Naive thymus-derived CD4-positive, alpha-beta T cell (primary cell): ENCODE measurements at regions not wholly inside any gene's neighbourhood (a gene's known extent, or its start where the extent isn't known, plus 50 kb on each side); places are given as distances from the start of the nearest gene placed in this dataset.

Experiments
- ATAC-seq: fragments of 150-1000 bp; cut with Tn5 transposase; 2 replicates; pipeline ENCODE4 v1.10.0; 2021; ENCODE audit warnings: mild to moderate bottlenecking, moderate library complexity
- CTCF ChIA-PET: fragments of 350-600 bp; sonication (Branson Sonifier 250); formaldehyde crosslinking; loops from one replicate; lab custom pipeline; 2021; ENCODE audit warnings: antibody characterized with exemption; lab: Charles Lee
- POLR2A ChIA-PET: fragments of 350-600 bp; sonication (Branson Sonifier 250); formaldehyde crosslinking; loops from one replicate; lab custom pipeline; 2021; ENCODE audit warnings: antibody characterized with exemption, inconsistent platforms; lab: Charles Lee
- DNase-seq, 9 donors: peaks; one replicate each; pipeline versions ENCODE4 v3.0.0 to v3.0.0-alpha.2; 2020 to 2022; ENCODE audit warnings: mixed read lengths in 1 of 9
- H3K27ac ChIP-seq: one replicate; pipeline ENCODE4 v1.7.0; 2013; ENCODE audit warnings: mild to moderate bottlenecking, low read depth, low read length, moderate library complexity
- H3K27me3 ChIP-seq, 2 donors: one replicate each; pipeline ENCODE4 v1.7.0; 2013; ENCODE audit warnings: low read length in 2 of 2, mild to moderate bottlenecking in 2 of 2, moderate library complexity in 2 of 2; ENCODE audit not compliant: control insufficient read depth in 2 of 2, insufficient read depth in 2 of 2
- H3K36me3 ChIP-seq, 3 experiments: 1 replicate in 2 of 3; 2 replicates in 1 of 3; pipeline ENCODE4 v1.7.0; 2013; ENCODE audit warnings: low read length in 3 of 3, mild to moderate bottlenecking in 3 of 3, moderate library complexity in 1 of 3; ENCODE audit not compliant: insufficient read depth in 3 of 3, control insufficient read depth in 2 of 3
- H3K4me1 ChIP-seq, 2 donors: one replicate each; pipeline ENCODE4 v1.7.0; 2013; ENCODE audit warnings: low read length in 2 of 2, mild to moderate bottlenecking in 2 of 2, moderate library complexity in 1 of 2; ENCODE audit not compliant: control insufficient read depth in 2 of 2, insufficient read depth in 2 of 2
- H3K4me3 ChIP-seq: 2 replicates; pipeline ENCODE4 v1.7.0; 2013; ENCODE audit warnings: mild to moderate bottlenecking, low read length
- H3K9me3 ChIP-seq, 3 experiments: 1 replicate in 2 of 3; 2 replicates in 1 of 3; pipeline ENCODE4 v1.7.0; 2013; ENCODE audit warnings: low read length in 3 of 3; ENCODE audit not compliant: control insufficient read depth in 2 of 3
- H3K27ac Mint-ChIP-seq, 9 donors: one replicate each; pipeline ENCODE4 v1.8.0; 2020 to 2022; ENCODE audit warnings: mixed read lengths in 9 of 9, mild to moderate bottlenecking in 8 of 9, moderate library complexity in 5 of 9, inconsistent platforms in 2 of 9
- H3K27me3 Mint-ChIP-seq, 5 donors: one replicate each; pipeline ENCODE4 v1.8.0; 2021 to 2022; ENCODE audit warnings: mixed read lengths in 5 of 5, mild to moderate bottlenecking in 1 of 5
- H3K36me3 Mint-ChIP-seq, 5 donors: one replicate each; pipeline ENCODE4 v1.8.0; 2020 to 2022; ENCODE audit warnings: mixed read lengths in 5 of 5, mild to moderate bottlenecking in 3 of 5, inconsistent platforms in 1 of 5
- H3K4me1 Mint-ChIP-seq, 7 donors: one replicate each; pipeline ENCODE4 v1.8.0; 2020 to 2022; ENCODE audit warnings: mixed read lengths in 7 of 7, mild to moderate bottlenecking in 3 of 7, inconsistent platforms in 1 of 7
- H3K4me3 Mint-ChIP-seq, 10 donors: one replicate each; pipeline ENCODE4 v1.8.0; 2020 to 2022; ENCODE audit warnings: mild to moderate bottlenecking in 10 of 10, mixed read lengths in 10 of 10, moderate library complexity in 6 of 10, inconsistent platforms in 2 of 10
- H3K9me3 Mint-ChIP-seq, 11 donors: one replicate each; pipeline ENCODE4 v1.8.0; 2020 to 2022; ENCODE audit warnings: mixed read lengths in 11 of 11, mild to moderate bottlenecking in 4 of 11, inconsistent platforms in 1 of 11, moderate library complexity in 1 of 11
- intact Hi-C, 2 donors: fragments of 100-400 bp; cut with micrococcal nuclease; formaldehyde crosslinking; loops; one replicate each; pipeline ENCODE4 v1.15.1; 2023

- no peak for DNase-seq
- no peaks in the 10 kb centered on the region for H3K27me3 ChIP-seq
- intact Hi-C loops, result no loop called here
- Mint-ChIP-seq H3K4me3 (no peak overlapping the region), H3K36me3 (no peaks in the 10 kb centered on the region), H3K4me1 (peaks cover 0 to 9% (median 7%) of the 10 kb centered on the region in 7 donors), H3K9me3 (no peaks in the 10 kb centered on the region), H3K27ac (no peak overlapping the region), H3K27me3 (no peaks in the 10 kb centered on the region)
- CTCF ChIA-PET, result no interaction called here
- H3K4me1 ChIP-seq, result peaks cover 0 to 5% of the 10 kb centered on the region in 2 donors
- POLR2A ChIA-PET, result no interaction called here
- H3K27ac ChIP-seq, result no peak overlapping the region
- H3K9me3 ChIP-seq, result no peaks in the 10 kb centered on the region
- H3K36me3 ChIP-seq, result no peaks in the 10 kb centered on the region
- no peak for ATAC-seq
- H3K4me3 ChIP-seq, result no peak overlapping the region
Observed at GRCh38 chr18:64202863-64203262, 54.0 kb upstream of the LINC00305 start.

GRCh38 chr18:64202210-64202836 is 53.4 kb upstream of the LINC00305 start:
- Mint-ChIP-seq H3K4me3 (no peak overlapping the region), H3K9me3 (no peaks in the 10 kb centered on the region), H3K4me1 (peaks cover 0 to 3% (median 2%) of the 10 kb centered on the region in 7 donors), H3K27me3 (no peaks in the 10 kb centered on the region), H3K27ac (no peak overlapping the region), H3K36me3 (no peaks in the 10 kb centered on the region)
- H3K27ac ChIP-seq, result no peak overlapping the region
- ATAC-seq, result no peak
- intact Hi-C loops, result no loop called here
- H3K27me3 ChIP-seq, result no peaks in the 10 kb centered on the region
- no peak for DNase-seq
- ChIA-PET POLR2A (no interaction called here), CTCF (no interaction called here)
- no peaks in the 10 kb centered on the region for H3K36me3 ChIP-seq
- H3K4me1 ChIP-seq, result no peaks in the 10 kb centered on the region
- no peak overlapping the region for H3K4me3 ChIP-seq
- no peaks in the 10 kb centered on the region for H3K9me3 ChIP-seq

- ChIA-PET CTCF (no interaction called here), POLR2A (no interaction called here)
- no peaks in the 10 kb centered on the region for H3K36me3 Mint-ChIP-seq
- no peaks in the 10 kb centered on the region for H3K4me1 Mint-ChIP-seq
- no peak overlapping the region for H3K27ac Mint-ChIP-seq
- no peak overlapping the region for H3K27ac ChIP-seq
- no peaks in the 10 kb centered on the region for H3K9me3 ChIP-seq
- ATAC-seq (no peak), DNase-seq (no peak)
- no peak overlapping the region for H3K4me3 Mint-ChIP-seq
- H3K27me3 Mint-ChIP-seq, result no peaks in the 10 kb centered on the region
- H3K4me3 ChIP-seq, result no peak overlapping the region
- H3K27me3 ChIP-seq, result no peaks in the 10 kb centered on the region
- intact Hi-C loops, result no loop called here
- H3K4me1 ChIP-seq, result no peaks in the 10 kb centered on the region
- H3K36me3 ChIP-seq, result no peaks in the 10 kb centered on the region
- no peaks in the 10 kb centered on the region for H3K9me3 Mint-ChIP-seq
Observed at GRCh38 chr18:64201781-64202180, 52.9 kb upstream of the LINC00305 start.

GRCh38 chr18:64199581-64199980 is 50.7 kb upstream of the LINC00305 start:
- Histone ChIP-seq H3K4me3 (no peak overlapping the region), H3K9me3 (no peaks in the 10 kb centered on the region), H3K27ac (no peak overlapping the region), H3K27me3 (no peaks in the 10 kb centered on the region), H3K36me3 (no peaks in the 10 kb centered on the region), H3K4me1 (no peaks in the 10 kb centered on the region)
- Mint-ChIP-seq H3K27ac (no peak overlapping the region), H3K36me3 (no peaks in the 10 kb centered on the region), H3K4me3 (no peak overlapping the region), H3K27me3 (peaks cover 0 to 8% (median 0%) of the 10 kb centered on the region in 5 donors), H3K9me3 (no peaks in the 10 kb centered on the region), H3K4me1 (no peaks in the 10 kb centered on the region)
- ATAC-seq, result no peak
- ChIA-PET CTCF (no interaction called here), POLR2A (no interaction called here)
- DNase-seq, result no peak
- intact Hi-C loops, result no loop called here
